Testis (tissue), 2 donors: ENCODE measurements at regions not wholly inside any gene's neighbourhood (a gene's known extent, or its start where the extent isn't known, plus 50 kb on each side); places are given as distances from the start of the nearest gene placed in this dataset.
"Not testable (repeated sequence)": the region's sequence is repeated elsewhere in the genome, so short reads cannot be mapped to it uniquely, and the experiment has no call there.

Experiments used
- DNase-seq: peaks from one replicate; pipeline ENCODE4 v3.0.0-alpha.2; 2019
- H3K27ac ChIP-seq, 2 donors: fragments of 200-600 bp; sonication (generic); one replicate each; pipeline ENCODE4 v1.5.1; 2019
- H3K27me3 ChIP-seq: fragments of 200-600 bp; sonication (generic); one replicate; pipeline ENCODE4 v1.5.1; 2019
- H3K36me3 ChIP-seq: fragments of 200-600 bp; sonication (generic); one replicate; pipeline ENCODE4 v1.5.1; 2017; ENCODE audit warnings: low read depth; ENCODE audit errors: missing control alignments
- H3K4me1 ChIP-seq: fragments of 200-600 bp; sonication (generic); one replicate; pipeline ENCODE4 v1.5.1; 2019
- H3K4me3 ChIP-seq, 2 donors: fragments of 200-600 bp; sonication (generic); one replicate each; pipeline ENCODE4 v1.5.1; 2017 to 2019
- H3K9me3 ChIP-seq: fragments of 200-600 bp; sonication (generic); one replicate; pipeline ENCODE4 v1.5.1; 2017
- CTCF ChIP-seq, 3 experiments: fragments of 450-650 bp in 2 of 3; fragments of 200-600 bp in 1 of 3; sonication (generic) in 1 of 3; IDR thresholded peaks; one replicate each; pipeline ENCODE4 v1.5.1; 2016 to 2019; ENCODE audit warnings: antibody characterized with exemption in 3 of 3, mild to moderate bottlenecking in 2 of 3, moderate library complexity in 1 of 3
- POLR2A ChIP-seq: fragments of 450-650 bp; IDR thresholded peaks from one replicate; pipeline ENCODE4 v1.6.1; 2017; ENCODE audit warnings: antibody characterized with exemption, mild to moderate bottlenecking, moderate library complexity
- WGBS, 2 donors: methylation state at CpG; one replicate each; pipeline ENCODE4 v1.1.5; 2018; 5-methylcytosine and 5-hydroxymethylcytosine counted together
- intact Hi-C: fragments of 100-400 bp; cut with DNase I; formaldehyde crosslinking; loops from one replicate; pipeline ENCODE4 v1.15.1; 2023; ENCODE audit warnings: low total_unique reads

GRCh38 chr2:174680221-174680620 lies 82.6 kb upstream of the WIPF1 start:
- Histone ChIP-seq H3K4me3 (no peak overlapping the region), H3K27me3 (no peaks in the 10 kb centered on the region), H3K27ac (no peak overlapping the region), H3K36me3 (no peaks in the 10 kb centered on the region), H3K4me1 (peaks cover 11% of the 10 kb centered on the region), H3K9me3 (no peaks in the 10 kb centered on the region)
- TF ChIP-seq CTCF (IDR thresholded peaks at IDR 0.05) (no peak), POLR2A (no peak)
- no peak for DNase-seq
- intact Hi-C loops: no loop called here
- 31 to 60% methylated on average over 2 of the region's 2 CpGs for WGBS, 2 donors

GRCh38 chr2:174678395-174678794 lies 80.8 kb upstream of the WIPF1 start:
- Histone ChIP-seq H3K36me3 (no peaks in the 10 kb centered on the region), H3K4me1 (peaks cover 11% of the 10 kb centered on the region), H3K27ac (no peak overlapping the region), H3K4me3 (no peak overlapping the region), H3K27me3 (no peaks in the 10 kb centered on the region), H3K9me3 (no peaks in the 10 kb centered on the region)
- DNase-seq: no peak
- intact Hi-C loops: no loop called here
- 85 to 89% methylated on average over 2 of the region's 2 CpGs for WGBS, 2 donors
- TF ChIP-seq POLR2A: no peak
- no peak for TF ChIP-seq CTCF (IDR thresholded peaks at IDR 0.05)

GRCh38 chr2:174675615-174676014 lies 78.0 kb upstream of the WIPF1 start:
- TF ChIP-seq POLR2A (no peak), CTCF (IDR thresholded peaks at IDR 0.05) (no peak)
- WGBS, 2 donors: 91 to 94% methylated on average over 5 of the region's 5 CpGs
- Histone ChIP-seq H3K27me3 (no peaks in the 10 kb centered on the region), H3K9me3 (no peaks in the 10 kb centered on the region), H3K27ac (no peak overlapping the region), H3K4me1 (peaks cover 11% of the 10 kb centered on the region), H3K4me3 (no peak overlapping the region), H3K36me3 (no peaks in the 10 kb centered on the region)
- intact Hi-C loops: no loop called here
- no peak for DNase-seq

- H3K4me3 ChIP-seq: no peak overlapping the region
- H3K27me3 ChIP-seq: no peaks in the 10 kb centered on the region
- peaks cover 11% of the 10 kb centered on the region for H3K4me1 ChIP-seq
- no peak for TF ChIP-seq CTCF (IDR thresholded peaks at IDR 0.05)
- no peak for TF ChIP-seq POLR2A
- no peaks in the 10 kb centered on the region for H3K9me3 ChIP-seq
- intact Hi-C loops: loop anchor here (5.0 kb wide), 1 partner anchor 47 kb away; no protein-coding TSS in a partner anchor
- 69 to 86% methylated on average over 3 of the region's 3 CpGs for WGBS, 2 donors
- no peak for DNase-seq
- H3K27ac ChIP-seq: no peak overlapping the region
- H3K36me3 ChIP-seq: no peaks in the 10 kb centered on the region
These were observed 76.3 kb upstream of the WIPF1 start for GRCh38 chr2:174673876-174674275.

- H3K4me1 ChIP-seq: peaks cover 9% of the 10 kb centered on the region
These were observed 75.8 kb upstream of the WIPF1 start for GRCh38 chr2:174673440-174673839.

GRCh38 chr2:174671532-174671931 lies 73.9 kb upstream of the WIPF1 start:
- H3K4me3 ChIP-seq, H3K36me3 ChIP-seq, H3K27me3 ChIP-seq, H3K9me3 ChIP-seq, H3K4me1 ChIP-seq, H3K27ac ChIP-seq, DNase-seq: not testable (repeated sequence)
- intact Hi-C loops: loop anchor here (5.0 kb wide), 1 partner anchor 44 kb away; no protein-coding TSS in a partner anchor
- 95 to 97% methylated on average over 10 of the region's 10 CpGs for WGBS, 2 donors

More at GRCh38 chr2:174673440-174673839, 75.8 kb upstream of the WIPF1 start:
- TF ChIP-seq POLR2A: no peak
- TF ChIP-seq CTCF (IDR thresholded peaks at IDR 0.05): no peak
- Histone ChIP-seq H3K27ac (no peak overlapping the region), H3K36me3 (no peaks in the 10 kb centered on the region), H3K27me3 (no peaks in the 10 kb centered on the region), H3K4me3 (no peak overlapping the region), H3K9me3 (no peaks in the 10 kb centered on the region)
- intact Hi-C loops: loop anchor here (5.0 kb wide), 1 partner anchor 46 kb away; no protein-coding TSS in a partner anchor
- 87 to 92% methylated on average over 7 of the region's 7 CpGs for WGBS, 2 donors
- DNase-seq: no peak
